HCT116 (cell line): ENCODE measurements at regions not wholly inside any gene's neighbourhood (a gene's known extent, or its start where the extent isn't known, plus 50 kb on each side); places are given as distances from the start of the nearest gene placed in this dataset.

Experiments
- ATAC-seq: fragments of 200-7000 bp; cut with Tn5 transposase; 2 replicates; pipeline ENCODE4 v1.9.1; 2020; ENCODE audit warnings: mild to moderate bottlenecking, moderate library complexity
- BruUV-seq: library from RNA; stranded (reverse); fragments of 400-500 nt; replicated peaks from 2 replicates; lab custom pipeline; 2021; lab: Mats Ljungman, UMichigan
- CTCF ChIA-PET: fragments of 300-600 bp; sonication (Branson Sonifier 250); formaldehyde crosslinking; loops from one replicate; lab custom pipeline; 2021; ENCODE audit warnings: antibody characterized with exemption; lab: Charles Lee
- POLR2A ChIA-PET: fragments of 300-600, 350-600 bp; sonication (Branson Sonifier 250); formaldehyde crosslinking; loops from one replicate; lab custom pipeline; 2021; ENCODE audit warnings: antibody characterized with exemption; lab: Charles Lee
- RAD21 ChIA-PET, 2 experiments: fragments of 300-600 bp; sonication (Branson Sonifier 250); formaldehyde crosslinking; loops; one replicate each; lab custom pipeline; 2023; ENCODE audit warnings: low total read pairs in 2 of 2; ENCODE audit not compliant: uncharacterized antibody in 2 of 2, unreplicated experiment in 2 of 2, low non-redundant PET in 1 of 2; lab: Charles Lee
- DNase-seq: peaks from one replicate; pipeline ENCODE4 v3.0.0-alpha.2; 2010; ENCODE audit warnings: low read depth, low spot score
- H2AFZ ChIP-seq: fragments of 200-600 bp; shearing (Covaris generic), sonication (generic); 2 replicates; pipeline ENCODE4 v1.6.1; 2017; ENCODE audit warnings: low read depth, mixed run types, mixed read lengths, antibody characterized with exemption, low read length; ENCODE audit not compliant: poor library complexity, severe bottlenecking
- H3K27ac ChIP-seq: 2 replicates; pipeline ENCODE4 v1.5.1; 2012; ENCODE audit warnings: low read depth, low read length
- H3K27me3 ChIP-seq: fragments of 200-600 bp; sonication (generic); 2 replicates; pipeline ENCODE4 v1.6.1; 2016; ENCODE audit warnings: mixed run types, low read length, mixed read lengths; ENCODE audit not compliant: insufficient read depth
- H3K36me3 ChIP-seq, 2 experiments: fragments of 200-500 bp in 1 of 2; fragments of 200-600 bp in 1 of 2; sonication (Bioruptor generic) in 1 of 2; sonication (generic) in 1 of 2; 2 replicates each; pipeline versions ENCODE4 v1.5.1 to v1.6.1; 2014 to 2016; ENCODE audit warnings: low read length in 2 of 2, inconsistent platforms in 1 of 2, mixed read lengths in 1 of 2, mixed run types in 1 of 2; ENCODE audit not compliant: insufficient read depth in 2 of 2, control insufficient read depth in 1 of 2
- H3K4me1 ChIP-seq, 2 experiments: fragments of 200-600 bp in 1 of 2; sonication (generic) in 1 of 2; 2 replicates each; pipeline versions ENCODE4 v1.5.1 to v1.6.1; 2012 to 2017; ENCODE audit warnings: low read length in 2 of 2, inconsistent platforms in 1 of 2, mild to moderate bottlenecking in 1 of 2, mixed read lengths in 1 of 2, mixed run types in 1 of 2, moderate library complexity in 1 of 2; ENCODE audit not compliant: insufficient read depth in 2 of 2, control insufficient read depth in 1 of 2
- H3K4me2 ChIP-seq: fragments of 200-600 bp; sonication (generic); 2 replicates; pipeline ENCODE4 v1.6.1; 2017; ENCODE audit warnings: mixed run types, low read length, mixed read lengths
- H3K4me3 ChIP-seq, 2 experiments: fragments of 200-600 bp in 1 of 2; sonication (generic) in 1 of 2; replicated peaks in 1 of 2; 2 replicates each; pipeline ENCODE4 v1.5.1; 2011 to 2016; ENCODE audit warnings: low read length in 2 of 2, control low read depth in 1 of 2, low read depth in 1 of 2, mild to moderate bottlenecking in 1 of 2, mixed read lengths in 1 of 2, mixed run types in 1 of 2
- H3K79me2 ChIP-seq: fragments of 200-600 bp; sonication (generic); 2 replicates; pipeline ENCODE4 v1.6.1; 2017; ENCODE audit warnings: mild to moderate bottlenecking, mixed run types, low read length, moderate library complexity, mixed read lengths; ENCODE audit not compliant: insufficient read depth
- H3K9ac ChIP-seq: fragments of 200-600 bp; sonication (generic); 2 replicates; pipeline ENCODE4 v1.6.1; 2016; ENCODE audit warnings: low read length, mixed read lengths
- H3K9me2 ChIP-seq: fragments of 200-600 bp; sonication (generic), shearing (Covaris generic); 2 replicates; pipeline ENCODE4 v1.6.1; 2017; ENCODE audit warnings: mixed run types, mild to moderate bottlenecking, moderate library complexity; ENCODE audit not compliant: insufficient read depth
- H3K9me3 ChIP-seq, 2 experiments: fragments of 200-500 bp in 1 of 2; fragments of 200-600 bp in 1 of 2; sonication (Bioruptor generic) in 1 of 2; sonication (generic) in 1 of 2; 2 replicates each; pipeline ENCODE4 v1.6.1; 2014 to 2017; ENCODE audit warnings: low read length in 2 of 2, mixed read lengths in 2 of 2, inconsistent platforms in 1 of 2, low read depth in 1 of 2, mild to moderate bottlenecking in 1 of 2, mixed run types in 1 of 2, moderate library complexity in 1 of 2; ENCODE audit not compliant: control insufficient read depth in 1 of 2, insufficient read depth in 1 of 2
- H4K20me1 ChIP-seq: fragments of 200-600 bp; sonication (generic), shearing (Covaris generic); 2 replicates; pipeline ENCODE4 v1.6.1; 2017; ENCODE audit warnings: mixed run types, mild to moderate bottlenecking, moderate library complexity; ENCODE audit not compliant: insufficient read depth
- JUND ChIP-seq: IDR thresholded peaks from 2 replicates; pipeline ENCODE4 v1.6.1; 2012
- POLR2AphosphoS5 ChIP-seq: IDR thresholded peaks from 2 replicates; pipeline ENCODE4 v1.6.1; 2011; ENCODE audit warnings: mild to moderate bottlenecking, low read depth, low read length, moderate library complexity
- TCF7L2 ChIP-seq: IDR thresholded peaks from 2 replicates; pipeline ENCODE4 v1.7.0; 2011; ENCODE audit warnings: borderline replicate concordance, inconsistent platforms; ENCODE audit not compliant: insufficient read depth, insufficient read length; ENCODE audit errors: extremely low read depth
- intact Hi-C: fragments of 100-400 bp; cut with micrococcal nuclease; formaldehyde crosslinking; loops from 2 replicates; pipeline ENCODE4 v1.10.0; 2022
- TF ChIP-seq, protein P1 (sequence below): IDR thresholded peaks from 2 replicates; pipeline ENCODE4 v1.6.1; 2012; ENCODE audit warnings: low read depth
- TF ChIP-seq, protein P2 (sequence below): IDR thresholded peaks from 2 replicates; pipeline ENCODE4 v1.6.1; 2011; ENCODE audit warnings: mild to moderate bottlenecking, low read length, moderate library complexity; ENCODE audit not compliant: insufficient replicate concordance; ENCODE audit errors: extremely low read depth

DNA sequence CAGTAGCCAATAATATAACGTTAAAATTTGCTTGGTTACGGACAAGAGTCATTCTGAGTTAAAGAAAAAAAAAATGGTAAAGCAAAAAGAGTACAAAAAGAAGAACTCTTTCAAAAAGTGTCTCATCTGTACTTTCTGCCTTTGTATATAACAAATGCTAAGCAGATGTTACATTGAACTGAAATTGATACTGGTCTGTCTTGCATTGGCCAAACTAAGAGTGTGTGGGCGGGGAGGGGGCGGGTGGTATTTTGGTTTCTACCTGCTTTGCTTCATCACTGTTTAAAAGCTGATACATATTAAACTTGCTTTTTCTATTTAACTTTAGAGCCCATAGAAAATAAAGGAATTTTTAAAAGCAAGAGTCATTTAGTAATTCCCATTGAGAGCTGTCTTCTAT lies 215.0 kb upstream of the THBS1 start:
- no peak for DNase-seq
- Histone ChIP-seq H3K9me3 (no peaks in the 10 kb centered on the region), H3K27me3 (no peaks in the 10 kb centered on the region), H3K27ac (no peak overlapping the region), H3K9ac (no peak overlapping the region), H3K36me3 (no peaks in the 10 kb centered on the region), H3K9me2 (no peaks in the 10 kb centered on the region), H3K79me2 (no peaks in the 10 kb centered on the region), H2AFZ (no peak overlapping the region), H3K4me2 (no peak overlapping the region), H3K4me3 (no peak overlapping the region), H3K4me1 (no peaks in the 10 kb centered on the region), H4K20me1 (no peaks in the 10 kb centered on the region)
- no peak for ATAC-seq
- POLR2A ChIA-PET = no interaction called here
- RAD21 ChIA-PET = no interaction called here
- intact Hi-C loops = no loop called here
- no TSS peak for BruUV-seq
- CTCF ChIA-PET = no interaction called here
- no peak for TF ChIP-seq JUND
- TF ChIP-seq POLR2AphosphoS5 = no peak
- TF ChIP-seq, protein P1, sequence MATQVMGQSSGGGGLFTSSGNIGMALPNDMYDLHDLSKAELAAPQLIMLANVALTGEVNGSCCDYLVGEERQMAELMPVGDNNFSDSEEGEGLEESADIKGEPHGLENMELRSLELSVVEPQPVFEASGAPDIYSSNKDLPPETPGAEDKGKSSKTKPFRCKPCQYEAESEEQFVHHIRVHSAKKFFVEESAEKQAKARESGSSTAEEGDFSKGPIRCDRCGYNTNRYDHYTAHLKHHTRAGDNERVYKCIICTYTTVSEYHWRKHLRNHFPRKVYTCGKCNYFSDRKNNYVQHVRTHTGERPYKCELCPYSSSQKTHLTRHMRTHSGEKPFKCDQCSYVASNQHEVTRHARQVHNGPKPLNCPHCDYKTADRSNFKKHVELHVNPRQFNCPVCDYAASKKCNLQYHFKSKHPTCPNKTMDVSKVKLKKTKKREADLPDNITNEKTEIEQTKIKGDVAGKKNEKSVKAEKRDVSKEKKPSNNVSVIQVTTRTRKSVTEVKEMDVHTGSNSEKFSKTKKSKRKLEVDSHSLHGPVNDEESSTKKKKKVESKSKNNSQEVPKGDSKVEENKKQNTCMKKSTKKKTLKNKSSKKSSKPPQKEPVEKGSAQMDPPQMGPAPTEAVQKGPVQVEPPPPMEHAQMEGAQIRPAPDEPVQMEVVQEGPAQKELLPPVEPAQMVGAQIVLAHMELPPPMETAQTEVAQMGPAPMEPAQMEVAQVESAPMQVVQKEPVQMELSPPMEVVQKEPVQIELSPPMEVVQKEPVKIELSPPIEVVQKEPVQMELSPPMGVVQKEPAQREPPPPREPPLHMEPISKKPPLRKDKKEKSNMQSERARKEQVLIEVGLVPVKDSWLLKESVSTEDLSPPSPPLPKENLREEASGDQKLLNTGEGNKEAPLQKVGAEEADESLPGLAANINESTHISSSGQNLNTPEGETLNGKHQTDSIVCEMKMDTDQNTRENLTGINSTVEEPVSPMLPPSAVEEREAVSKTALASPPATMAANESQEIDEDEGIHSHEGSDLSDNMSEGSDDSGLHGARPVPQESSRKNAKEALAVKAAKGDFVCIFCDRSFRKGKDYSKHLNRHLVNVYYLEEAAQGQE = no peak
- TF ChIP-seq, protein P2, sequence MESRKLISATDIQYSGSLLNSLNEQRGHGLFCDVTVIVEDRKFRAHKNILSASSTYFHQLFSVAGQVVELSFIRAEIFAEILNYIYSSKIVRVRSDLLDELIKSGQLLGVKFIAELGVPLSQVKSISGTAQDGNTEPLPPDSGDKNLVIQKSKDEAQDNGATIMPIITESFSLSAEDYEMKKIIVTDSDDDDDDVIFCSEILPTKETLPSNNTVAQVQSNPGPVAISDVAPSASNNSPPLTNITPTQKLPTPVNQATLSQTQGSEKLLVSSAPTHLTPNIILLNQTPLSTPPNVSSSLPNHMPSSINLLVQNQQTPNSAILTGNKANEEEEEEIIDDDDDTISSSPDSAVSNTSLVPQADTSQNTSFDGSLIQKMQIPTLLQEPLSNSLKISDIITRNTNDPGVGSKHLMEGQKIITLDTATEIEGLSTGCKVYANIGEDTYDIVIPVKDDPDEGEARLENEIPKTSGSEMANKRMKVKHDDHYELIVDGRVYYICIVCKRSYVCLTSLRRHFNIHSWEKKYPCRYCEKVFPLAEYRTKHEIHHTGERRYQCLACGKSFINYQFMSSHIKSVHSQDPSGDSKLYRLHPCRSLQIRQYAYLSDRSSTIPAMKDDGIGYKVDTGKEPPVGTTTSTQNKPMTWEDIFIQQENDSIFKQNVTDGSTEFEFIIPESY = no peak
- no peak for TF ChIP-seq TCF7L2
